HUDEP-2 (cell line): ENCODE measurements at regions not wholly inside any gene's neighbourhood (a gene's known extent, or its start where the extent isn't known, plus 50 kb on each side); places are given as distances from the start of the nearest gene placed in this dataset.

ENCODE experiments used
- DNase-seq, 76 experiments: peaks; one replicate each; lab custom pipeline; 2025; ENCODE audit not compliant: unreplicated experiment in 76 of 76; lab: John Stamatoyannopoulos, UW

- no peak for DNase-seq
These were observed 52.4 kb downstream of the CBLL2 start for GRCh38 chrX:22325096-22325495.

GRCh38 chrX:22329783-22330182 is 57.1 kb downstream of the CBLL2 start:
- DNase-seq: no peak

GRCh38 chrX:22338740-22339139 is 66.0 kb downstream of the CBLL2 start:
- DNase-seq: no peak

GRCh38 chrX:22339459-22339858 is 66.7 kb downstream of the CBLL2 start:
- no peak for DNase-seq

- DNase-seq: no peak
These were observed 67.4 kb downstream of the CBLL2 start for GRCh38 chrX:22340022-22340616.

GRCh38 chrX:22343192-22343591 is 70.5 kb downstream of the CBLL2 start:
- no peak for DNase-seq

- no peak for DNase-seq
These were observed 73.2 kb downstream of the CBLL2 start for GRCh38 chrX:22345884-22346283.

- DNase-seq: no peak
These were observed 74.8 kb downstream of the CBLL2 start for GRCh38 chrX:22347491-22347890.

- no peak for DNase-seq
These were observed 76.4 kb downstream of the CBLL2 start for GRCh38 chrX:22349116-22349515.

- DNase-seq: no peak
These were observed 78.4 kb downstream of the CBLL2 start for GRCh38 chrX:22351076-22351475.

GRCh38 chrX:22351966-22352365 is 79.3 kb downstream of the CBLL2 start:
- no peak for DNase-seq

- DNase-seq: no peak
These were observed 84.9 kb downstream of the CBLL2 start for GRCh38 chrX:22357621-22358020.

GRCh38 chrX:22360129-22360528 is 87.4 kb downstream of the CBLL2 start:
- DNase-seq: no peak

GRCh38 chrX:22365460-22365859 is 92.7 kb downstream of the CBLL2 start:
- DNase-seq: no peak

- DNase-seq: no peak
These were observed 93.5 kb downstream of the CBLL2 start for GRCh38 chrX:22366166-22366702.

GRCh38 chrX:22366906-22367305 is 94.2 kb downstream of the CBLL2 start:
- DNase-seq: no peak

- DNase-seq: no peak
These were observed 100.4 kb downstream of the CBLL2 start for GRCh38 chrX:22373094-22373493.

- DNase-seq: no peak
These were observed 101.1 kb downstream of the CBLL2 start for GRCh38 chrX:22373766-22374165.

- DNase-seq: no peak
These were observed 103.7 kb downstream of the CBLL2 start for GRCh38 chrX:22376369-22376768.

- DNase-seq: no peak
These were observed 105.6 kb downstream of the CBLL2 start for GRCh38 chrX:22378296-22378695.

- no peak for DNase-seq
These were observed 111.3 kb downstream of the CBLL2 start for GRCh38 chrX:22383988-22384387.

- no peak for DNase-seq
These were observed 117.0 kb downstream of the CBLL2 start for GRCh38 chrX:22389556-22390179.
